Inferior parietal cortex (tissue), 1 donor: ENCODE measurements at regions not wholly inside any gene's neighbourhood (a gene's known extent, or its start where the extent isn't known, plus 50 kb on each side); places are given as distances from the start of the nearest gene placed in this dataset.

Experiments used
- DNase-seq: peaks from one replicate; pipeline ENCODE4 v3.0.0-alpha.2; 2016; ENCODE audit errors: extremely low spot score

- DNase-seq = no peak
These were observed 151.4 kb upstream of the TSHZ2 start for GRCh38 chr20:52820641-52821292.

- DNase-seq = no peak
These were observed 153.7 kb upstream of the TSHZ2 start for GRCh38 chr20:52818491-52818890.

- DNase-seq = no peak
These were observed 154.2 kb upstream of the TSHZ2 start for GRCh38 chr20:52817981-52818380.

DNA sequence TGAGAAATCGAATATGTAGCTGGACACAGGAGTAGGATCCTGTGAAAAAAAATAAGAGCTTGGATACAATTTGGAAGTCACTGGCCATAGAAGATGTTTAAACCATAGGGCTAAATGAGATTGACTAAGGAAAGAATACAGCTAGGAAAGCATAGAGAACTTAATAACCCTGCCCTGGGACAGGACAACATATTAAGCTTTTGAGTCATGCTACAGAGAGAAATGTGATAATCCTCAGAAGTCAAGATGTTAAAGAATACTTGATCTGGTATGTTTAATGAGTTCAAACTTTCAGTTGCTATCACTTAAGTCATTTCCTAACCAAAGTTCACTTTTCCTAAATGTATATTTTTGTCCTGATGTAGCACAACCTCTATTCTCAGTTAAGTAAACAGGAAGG, 154.6 kb upstream of the TSHZ2 start:
- no peak for DNase-seq

GRCh38 chr20:52814371-52814770, 157.8 kb upstream of the TSHZ2 start:
- no peak for DNase-seq

DNA sequence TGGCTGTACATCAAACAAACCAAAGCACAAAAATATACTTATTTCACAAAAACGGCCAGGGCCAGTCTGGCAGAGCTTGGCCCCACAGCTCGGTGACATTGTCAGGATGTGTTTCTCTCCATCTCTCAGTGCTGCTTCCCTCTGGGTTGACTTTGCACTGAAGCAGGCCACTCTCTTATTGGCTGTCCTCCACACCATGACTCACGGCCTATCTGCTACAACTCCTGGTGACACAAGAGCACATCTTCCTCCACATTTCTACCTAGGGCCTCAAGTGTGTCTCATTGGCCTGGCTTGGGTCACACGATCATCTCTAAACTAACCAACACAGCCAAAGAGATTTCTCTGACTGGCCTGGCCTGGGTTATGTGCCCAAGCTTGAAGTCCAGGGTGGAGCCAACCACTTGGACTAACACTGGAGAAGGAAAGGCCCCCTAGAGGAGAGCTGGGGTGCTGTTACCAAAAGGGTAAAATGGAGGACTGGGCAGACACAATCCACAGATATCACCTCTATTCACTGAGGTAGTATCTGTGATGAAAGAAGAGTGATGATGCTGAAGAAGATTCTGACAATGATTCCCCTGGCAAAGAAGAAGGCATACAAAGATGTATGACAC, 159.8 kb upstream of the TSHZ2 start:
- no peak for DNase-seq

GRCh38 chr20:52809003-52809402, 163.2 kb upstream of the TSHZ2 start:
- DNase-seq = no peak

DNA sequence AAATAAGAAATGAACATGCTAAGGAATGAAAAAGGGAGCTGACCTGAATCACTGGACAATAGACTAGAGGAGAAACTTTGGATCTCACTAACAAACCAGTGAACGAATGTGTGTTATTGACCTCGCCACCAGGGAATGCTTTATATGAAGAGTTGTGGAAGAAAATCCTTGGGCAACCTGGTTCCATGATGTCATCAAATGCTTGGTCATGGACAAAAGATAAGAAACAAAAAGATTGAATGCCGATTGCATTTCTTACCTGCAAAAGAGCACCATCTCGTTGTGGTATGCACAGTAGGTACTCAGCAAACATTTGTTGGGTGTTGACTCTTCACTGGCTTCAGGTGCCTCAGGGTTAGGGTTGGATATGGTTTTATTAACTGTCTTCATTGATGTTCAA, 165.2 kb upstream of the TSHZ2 start:
- DNase-seq = no peak

DNA sequence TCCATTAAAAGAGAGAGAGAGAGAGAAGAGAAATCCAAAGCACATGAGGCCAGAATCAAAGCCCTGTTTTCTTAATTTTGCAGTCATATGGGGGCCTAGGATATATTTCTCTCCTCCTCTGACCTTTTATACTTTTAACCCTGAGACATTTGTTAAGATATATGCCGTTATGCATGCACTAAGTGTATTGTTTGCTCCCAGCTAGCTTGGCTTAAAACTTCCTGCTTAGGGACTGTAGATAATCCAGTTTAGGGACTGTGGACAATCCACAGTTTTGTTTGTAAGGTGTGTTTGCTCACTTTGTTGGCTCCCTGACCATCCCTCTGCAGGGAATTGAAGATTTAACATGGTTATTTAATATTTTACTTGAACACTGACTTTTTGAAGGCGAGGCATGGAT, 166.3 kb upstream of the TSHZ2 start:
- no peak for DNase-seq

DNA sequence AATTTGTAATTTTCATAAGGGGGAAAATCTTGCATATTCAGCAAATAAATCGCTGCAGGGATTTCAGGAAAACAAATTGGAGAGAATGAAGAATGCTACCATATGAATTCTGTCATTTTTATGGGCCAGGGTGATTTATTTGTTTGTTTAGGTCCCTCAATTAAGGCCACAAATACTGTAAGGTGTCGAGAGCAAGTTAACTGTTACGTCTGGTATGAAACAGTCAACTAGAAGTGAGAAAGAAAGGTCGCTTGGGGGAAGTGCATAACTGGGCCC, 166.9 kb upstream of the TSHZ2 start:
- DNase-seq = no peak

DNA sequence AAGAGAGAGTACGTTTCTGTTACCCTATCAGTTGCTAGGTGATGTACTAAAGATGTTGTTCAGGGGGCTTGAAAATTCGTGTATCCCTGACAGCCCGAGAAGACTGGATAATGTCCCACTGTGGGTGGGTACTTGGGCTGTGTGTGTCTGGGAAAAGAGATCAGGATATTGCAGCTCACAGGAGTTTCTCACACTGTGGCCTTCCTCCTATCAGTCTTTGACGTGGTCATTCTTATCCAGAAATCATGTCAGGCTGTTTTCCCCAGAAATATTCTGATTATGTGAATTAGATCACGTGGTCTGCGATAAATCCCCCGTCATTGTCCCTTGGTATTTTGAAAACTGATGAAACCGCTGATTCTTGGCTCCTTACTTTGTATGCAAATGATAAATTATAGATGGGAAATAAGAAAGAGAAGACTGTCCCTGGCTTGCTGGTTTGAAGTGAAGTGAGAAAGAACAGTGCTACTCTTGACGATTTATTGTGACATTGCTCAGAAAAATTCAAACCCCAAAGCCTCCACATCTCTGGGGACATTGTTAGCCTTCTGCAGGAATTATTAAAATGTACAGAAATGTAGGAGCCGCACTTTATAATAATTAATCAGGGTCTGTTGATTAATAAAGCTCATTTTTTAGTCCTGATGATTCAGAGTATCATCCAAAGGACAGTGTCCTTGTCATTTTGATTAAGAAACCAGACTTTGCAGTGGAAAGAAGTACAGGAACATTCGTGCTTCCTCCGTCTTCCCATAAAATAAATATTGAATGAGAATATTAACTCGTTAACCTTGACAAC, 167.5 kb upstream of the TSHZ2 start:
- no peak for DNase-seq

- no peak for DNase-seq
These were observed 170.5 kb upstream of the TSHZ2 start for GRCh38 chr20:52801628-52802006.

DNA sequence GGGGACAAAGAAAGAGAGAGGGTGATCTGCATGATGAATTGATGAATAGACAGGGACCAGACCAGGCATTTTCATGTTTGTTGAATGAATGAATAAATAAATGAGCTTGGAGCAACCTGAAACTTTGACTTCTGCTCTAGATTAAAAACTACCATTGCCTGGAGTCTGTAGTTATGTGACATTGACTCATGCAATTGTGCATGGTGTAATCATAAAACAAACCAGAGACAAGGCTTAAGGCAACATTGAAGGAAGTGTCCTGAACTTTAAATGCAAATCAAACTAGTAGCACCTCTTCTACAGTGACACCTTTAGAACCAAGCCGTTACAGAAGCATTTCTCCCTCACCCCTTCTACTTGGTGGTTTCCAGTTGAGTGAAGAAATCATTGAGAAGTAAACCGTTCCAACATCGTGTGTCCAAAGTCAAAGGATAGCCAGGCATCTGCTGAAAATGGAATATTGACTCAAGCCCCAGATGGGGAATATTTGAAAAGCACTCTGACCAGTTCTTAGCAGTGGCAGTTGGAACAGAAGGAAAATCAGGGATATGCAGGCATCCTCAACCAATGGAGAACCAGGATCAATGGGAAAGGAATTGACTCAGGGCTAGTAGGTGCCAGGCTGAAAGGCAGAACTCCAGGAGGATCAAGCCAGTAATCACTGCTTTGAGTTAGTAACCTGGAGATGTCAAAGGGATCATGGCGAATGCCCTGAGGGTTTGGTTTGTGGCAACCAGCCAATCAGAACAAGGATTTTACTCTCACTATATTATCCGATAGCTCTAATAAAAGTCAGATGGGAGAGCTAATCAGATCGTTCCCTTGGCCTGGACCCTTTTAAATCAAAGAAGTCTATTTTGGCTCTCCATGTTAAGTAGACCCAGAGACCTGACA, 171.2 kb upstream of the TSHZ2 start:
- no peak for DNase-seq

GRCh38 chr20:52799130-52799529, 173.0 kb upstream of the TSHZ2 start:
- DNase-seq = no peak

- DNase-seq = no peak
These were observed 174.0 kb upstream of the TSHZ2 start for GRCh38 chr20:52798124-52798523.

- no peak for DNase-seq
These were observed 177.3 kb upstream of the TSHZ2 start for GRCh38 chr20:52794853-52795252.

DNA sequence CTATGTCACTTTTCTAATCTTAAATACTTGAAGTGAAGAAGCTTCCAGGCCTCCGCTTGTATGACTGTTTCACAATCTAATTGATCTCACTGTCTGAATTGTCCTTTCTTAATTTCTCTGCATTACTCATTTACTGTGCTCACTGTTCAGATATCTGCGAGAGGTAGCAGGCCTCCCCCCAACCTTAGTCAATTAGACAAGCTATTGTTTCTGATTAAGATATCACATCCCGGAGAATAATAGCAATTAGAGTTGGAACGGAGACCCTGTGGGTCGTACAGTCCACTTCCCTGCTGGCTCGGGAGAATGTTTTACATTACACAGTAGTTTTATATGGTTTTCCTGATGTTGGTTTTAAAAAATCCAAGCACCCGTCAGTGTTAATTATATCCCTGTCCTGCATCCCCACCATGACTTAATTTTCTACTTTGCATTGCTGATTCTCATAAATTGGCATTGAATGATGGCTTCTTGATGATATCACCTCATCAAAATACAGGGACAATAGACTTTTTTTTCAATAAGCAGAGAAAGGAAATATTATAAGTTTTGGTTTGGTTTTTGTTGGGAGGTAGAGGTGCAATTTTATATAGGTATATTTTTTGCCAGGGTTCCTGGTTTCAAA, 178.7 kb upstream of the TSHZ2 start:
- no peak for DNase-seq

GRCh38 chr20:52791091-52791490, 181.1 kb upstream of the TSHZ2 start:
- DNase-seq = no peak

GRCh38 chr20:52789716-52790115, 182.4 kb upstream of the TSHZ2 start:
- no peak for DNase-seq

GRCh38 chr20:52787962-52788361, 184.2 kb upstream of the TSHZ2 start:
- no peak for DNase-seq

DNA sequence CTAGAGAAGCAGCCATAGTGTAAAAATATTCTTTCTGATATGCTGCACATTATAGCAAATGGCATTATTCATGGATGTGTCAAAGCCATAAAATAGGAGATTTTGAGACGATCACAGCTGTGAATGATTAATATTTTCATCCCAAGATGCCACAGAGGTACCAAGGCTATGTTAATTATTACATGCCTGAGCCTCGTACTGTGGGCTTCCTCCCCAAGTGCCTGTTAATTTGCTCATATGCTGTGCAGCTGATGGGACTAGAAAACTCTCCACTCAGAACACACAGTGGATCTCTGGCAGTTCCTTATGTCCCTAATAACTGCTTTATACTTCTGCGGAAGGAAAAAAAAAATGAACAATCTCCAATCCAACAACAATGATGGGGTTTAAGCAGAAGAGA, 184.9 kb upstream of the TSHZ2 start:
- no peak for DNase-seq

DNA sequence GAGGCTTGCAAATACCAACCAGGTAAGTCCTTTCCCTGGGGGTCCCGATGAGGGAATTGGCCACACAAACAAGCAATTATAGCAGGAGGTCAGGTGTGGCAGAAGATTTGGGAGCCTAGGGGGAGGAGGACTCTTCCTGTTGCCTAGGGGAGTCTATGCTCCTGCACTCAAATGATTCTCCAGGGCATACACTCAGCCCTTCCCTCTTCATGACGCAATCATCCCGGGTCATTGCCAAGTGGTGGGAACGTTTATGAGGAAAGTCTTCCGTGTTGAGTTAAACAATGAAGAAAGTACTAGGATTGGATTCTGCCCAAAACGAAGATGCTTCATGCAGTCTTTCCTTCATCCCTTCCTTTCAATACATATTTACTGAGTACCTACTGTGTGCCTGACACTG, 186.5 kb upstream of the TSHZ2 start:
- no peak for DNase-seq
